ENCODE measurements at regions not wholly inside any gene's neighbourhood (a gene's known extent, or its start where the extent isn't known, plus 50 kb on each side); places are given as distances from the start of the nearest gene placed in this dataset.

DNA sequence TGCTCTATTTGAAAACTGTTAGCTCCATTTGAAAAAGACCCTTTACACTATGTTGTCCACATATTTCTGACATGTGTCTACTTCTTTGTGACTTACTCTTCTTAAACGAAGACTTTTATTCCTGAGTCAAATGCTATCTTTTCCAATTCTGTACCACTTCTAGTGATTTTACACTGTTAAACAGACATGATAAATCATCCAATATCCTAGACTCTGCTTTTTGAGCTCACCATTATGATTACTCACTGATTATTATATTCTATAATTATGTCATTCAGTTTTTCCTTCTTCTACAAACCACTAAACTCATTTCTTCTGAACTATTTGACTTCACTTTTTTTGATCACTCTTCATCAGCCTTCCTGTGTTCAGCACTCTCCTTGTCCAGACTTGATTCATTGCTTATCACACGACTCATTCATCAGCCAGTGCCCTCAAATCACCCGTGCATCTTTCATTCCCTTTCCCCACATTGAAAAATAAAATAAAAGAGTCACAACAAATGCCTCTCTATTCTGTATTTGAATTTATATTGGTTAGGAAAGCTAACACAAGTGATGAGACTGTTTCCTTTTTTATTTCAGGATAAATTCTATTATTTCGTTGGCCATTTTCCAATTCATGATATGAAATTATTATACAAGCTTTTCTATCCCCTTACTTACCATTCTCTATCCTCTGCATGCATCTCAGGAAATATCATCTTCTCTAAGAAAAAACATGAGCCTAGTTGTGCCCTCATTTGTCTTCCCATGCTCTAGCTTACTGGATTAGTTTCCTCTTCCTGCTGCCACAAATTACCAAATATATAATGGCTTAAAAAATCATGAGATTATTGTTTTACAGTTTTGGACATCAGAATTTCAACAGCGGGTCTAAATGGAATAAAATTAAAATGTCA lies 1482.1 kb upstream of the MIR17HG start:
- intact Hi-C loops (cut with micrococcal nuclease): no loop called here
- TF ChIP-seq, protein P1, sequence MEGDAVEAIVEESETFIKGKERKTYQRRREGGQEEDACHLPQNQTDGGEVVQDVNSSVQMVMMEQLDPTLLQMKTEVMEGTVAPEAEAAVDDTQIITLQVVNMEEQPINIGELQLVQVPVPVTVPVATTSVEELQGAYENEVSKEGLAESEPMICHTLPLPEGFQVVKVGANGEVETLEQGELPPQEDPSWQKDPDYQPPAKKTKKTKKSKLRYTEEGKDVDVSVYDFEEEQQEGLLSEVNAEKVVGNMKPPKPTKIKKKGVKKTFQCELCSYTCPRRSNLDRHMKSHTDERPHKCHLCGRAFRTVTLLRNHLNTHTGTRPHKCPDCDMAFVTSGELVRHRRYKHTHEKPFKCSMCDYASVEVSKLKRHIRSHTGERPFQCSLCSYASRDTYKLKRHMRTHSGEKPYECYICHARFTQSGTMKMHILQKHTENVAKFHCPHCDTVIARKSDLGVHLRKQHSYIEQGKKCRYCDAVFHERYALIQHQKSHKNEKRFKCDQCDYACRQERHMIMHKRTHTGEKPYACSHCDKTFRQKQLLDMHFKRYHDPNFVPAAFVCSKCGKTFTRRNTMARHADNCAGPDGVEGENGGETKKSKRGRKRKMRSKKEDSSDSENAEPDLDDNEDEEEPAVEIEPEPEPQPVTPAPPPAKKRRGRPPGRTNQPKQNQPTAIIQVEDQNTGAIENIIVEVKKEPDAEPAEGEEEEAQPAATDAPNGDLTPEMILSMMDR (IDR thresholded peaks at IDR 0.05): no peak
- Mint-ChIP-seq H3K4me1 (no peaks in the 10 kb centered on the region), H3K4me3 (no peak overlapping the region), H3K9me3 (peaks cover 23% of the 10 kb centered on the region), H3K27ac (no peak overlapping the region), H3K27me3 (no peaks in the 10 kb centered on the region), H3K36me3 (ENCODE audit: low read depth) (no peaks in the 10 kb centered on the region)
- DNase-seq: no peak
- no peak for ATAC-seq (ENCODE audit: low read depth)
- POLR2A ChIA-PET: no interaction called here
- CTCF ChIA-PET: no interaction called here

GRCh38 chr13:89869312-89869711 lies 1478.2 kb upstream of the MIR17HG start:
- ChIA-PET CTCF (no interaction called here), POLR2A (no interaction called here)
- Mint-ChIP-seq H3K36me3 (ENCODE audit: low read depth) (no peaks in the 10 kb centered on the region), H3K9me3 (peaks cover 15% of the 10 kb centered on the region), H3K4me1 (no peaks in the 10 kb centered on the region), H3K4me3 (no peak overlapping the region), H3K27ac (no peak overlapping the region), H3K27me3 (no peaks in the 10 kb centered on the region)
- intact Hi-C loops (cut with micrococcal nuclease): no loop called here
- DNase-seq (no peak), ATAC-seq (ENCODE audit: low read depth) (no peak)
- TF ChIP-seq, protein P1 (IDR thresholded peaks at IDR 0.05): no peak

GRCh38 chr13:89878904-89879303 lies 1468.6 kb upstream of the MIR17HG start:
- Mint-ChIP-seq H3K27ac (no peak overlapping the region), H3K4me3 (no peak overlapping the region), H3K27me3 (no peaks in the 10 kb centered on the region), H3K9me3 (peaks cover 7% of the 10 kb centered on the region), H3K4me1 (no peaks in the 10 kb centered on the region), H3K36me3 (ENCODE audit: low read depth) (no peaks in the 10 kb centered on the region)
- intact Hi-C loops (cut with micrococcal nuclease): no loop called here
- TF ChIP-seq, protein P1 (IDR thresholded peaks at IDR 0.05): no peak
- ChIA-PET POLR2A (no interaction called here), CTCF (no interaction called here)
- no peak for DNase-seq
- ATAC-seq (ENCODE audit: low read depth): no peak

- Mint-ChIP-seq H3K4me3 (no peak overlapping the region), H3K36me3 (ENCODE audit: low read depth) (no peaks in the 10 kb centered on the region), H3K27me3 (no peaks in the 10 kb centered on the region), H3K4me1 (no peaks in the 10 kb centered on the region), H3K9me3 (peaks cover 7% of the 10 kb centered on the region), H3K27ac (no peak overlapping the region)
- ATAC-seq (ENCODE audit: low read depth) (no peak), DNase-seq (no peak)
- CTCF ChIA-PET: no interaction called here
- POLR2A ChIA-PET: no interaction called here
- TF ChIP-seq, protein P1 (IDR thresholded peaks at IDR 0.05): no peak
- intact Hi-C loops (cut with micrococcal nuclease): no loop called here
Observed at GRCh38 chr13:89880201-89880600, 1467.3 kb upstream of the MIR17HG start.

- no peak overlapping the region for H3K4me3 Mint-ChIP-seq
- DNase-seq (no peak), ATAC-seq (ENCODE audit: low read depth) (no peak)
- ChIA-PET POLR2A (no interaction called here), CTCF (no interaction called here)
- TF ChIP-seq, protein P1 (IDR thresholded peaks at IDR 0.05): no peak
- no peaks in the 10 kb centered on the region for H3K4me1 Mint-ChIP-seq
- no peak overlapping the region for H3K27ac Mint-ChIP-seq
- intact Hi-C loops (cut with micrococcal nuclease): no loop called here
- H3K27me3 Mint-ChIP-seq: no peaks in the 10 kb centered on the region
- H3K36me3 Mint-ChIP-seq (ENCODE audit: low read depth): no peaks in the 10 kb centered on the region
- H3K9me3 Mint-ChIP-seq: peaks cover 9% of the 10 kb centered on the region
Observed at GRCh38 chr13:89883893-89884448, 1463.5 kb upstream of the MIR17HG start.
